Esophagus squamous epithelium (tissue), 4 donors: ENCODE measurements at regions not wholly inside any gene's neighbourhood (a gene's known extent, or its start where the extent isn't known, plus 50 kb on each side); places are given as distances from the start of the nearest gene placed in this dataset.

Experiments
- POLR2A ChIP-seq, 4 donors: fragments of 450-650 bp; IDR thresholded peaks; one replicate each; pipeline ENCODE4 v1.6.1; 2017; ENCODE audit warnings: antibody characterized with exemption in 4 of 4, mild to moderate bottlenecking in 4 of 4, moderate library complexity in 3 of 4
- TF ChIP-seq, protein P1 (sequence below), 6 experiments: fragments of 450-650 bp in 4 of 6; fragments of 200-600 bp in 2 of 6; sonication (generic) in 2 of 6; IDR thresholded peaks; one replicate each; pipeline ENCODE4 v1.5.1; 2016 to 2019; ENCODE audit warnings: antibody characterized with exemption in 6 of 6, mild to moderate bottlenecking in 4 of 6, moderate library complexity in 4 of 6

DNA sequence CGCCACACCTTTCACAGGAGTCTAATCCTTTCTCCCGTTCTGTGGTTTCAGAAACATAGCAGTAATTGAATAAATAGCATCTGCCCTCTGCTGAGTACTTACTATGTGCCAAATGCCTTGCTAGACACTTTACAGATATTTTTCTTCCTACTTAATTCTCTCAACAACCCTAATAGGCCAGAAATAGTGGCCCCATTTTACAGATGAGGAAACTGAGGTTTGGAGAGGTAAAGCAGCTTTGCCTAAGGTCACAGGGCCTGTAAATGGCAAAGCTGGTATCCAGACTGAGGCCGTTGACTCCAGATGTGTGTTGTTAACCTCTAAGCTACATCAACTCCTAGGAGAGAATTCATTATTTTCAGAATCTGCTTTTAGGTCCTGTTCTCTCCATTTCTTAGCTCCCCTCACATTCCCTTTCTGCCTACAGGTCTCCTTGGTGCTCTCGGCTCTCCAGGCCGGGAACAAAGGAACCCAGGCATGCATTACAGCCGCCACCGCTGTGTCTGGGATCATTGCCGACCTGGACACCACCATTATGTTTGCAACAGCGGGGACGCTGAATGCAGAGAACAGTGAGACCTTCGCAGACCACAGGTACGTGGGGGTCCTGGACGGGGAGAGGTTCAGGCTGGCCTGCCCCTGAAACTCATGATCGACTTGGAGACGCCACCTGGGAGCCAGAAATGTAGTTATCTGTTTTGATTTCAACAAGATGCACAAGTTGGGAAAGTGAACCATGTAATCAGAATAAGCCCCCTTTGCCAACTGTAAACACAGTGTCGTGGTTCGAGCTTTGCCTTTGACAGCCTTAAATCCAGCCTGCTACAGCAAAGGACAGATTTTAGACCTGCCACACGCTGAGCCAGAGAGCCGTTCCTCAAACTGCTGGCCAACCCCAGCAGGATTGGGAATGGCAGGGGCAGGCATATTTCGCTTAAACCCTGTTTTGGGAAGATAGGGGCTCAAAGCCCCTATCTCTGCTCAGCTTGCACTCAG lies 246.5 kb upstream of the TPM1 start:
- TF ChIP-seq, protein P1, sequence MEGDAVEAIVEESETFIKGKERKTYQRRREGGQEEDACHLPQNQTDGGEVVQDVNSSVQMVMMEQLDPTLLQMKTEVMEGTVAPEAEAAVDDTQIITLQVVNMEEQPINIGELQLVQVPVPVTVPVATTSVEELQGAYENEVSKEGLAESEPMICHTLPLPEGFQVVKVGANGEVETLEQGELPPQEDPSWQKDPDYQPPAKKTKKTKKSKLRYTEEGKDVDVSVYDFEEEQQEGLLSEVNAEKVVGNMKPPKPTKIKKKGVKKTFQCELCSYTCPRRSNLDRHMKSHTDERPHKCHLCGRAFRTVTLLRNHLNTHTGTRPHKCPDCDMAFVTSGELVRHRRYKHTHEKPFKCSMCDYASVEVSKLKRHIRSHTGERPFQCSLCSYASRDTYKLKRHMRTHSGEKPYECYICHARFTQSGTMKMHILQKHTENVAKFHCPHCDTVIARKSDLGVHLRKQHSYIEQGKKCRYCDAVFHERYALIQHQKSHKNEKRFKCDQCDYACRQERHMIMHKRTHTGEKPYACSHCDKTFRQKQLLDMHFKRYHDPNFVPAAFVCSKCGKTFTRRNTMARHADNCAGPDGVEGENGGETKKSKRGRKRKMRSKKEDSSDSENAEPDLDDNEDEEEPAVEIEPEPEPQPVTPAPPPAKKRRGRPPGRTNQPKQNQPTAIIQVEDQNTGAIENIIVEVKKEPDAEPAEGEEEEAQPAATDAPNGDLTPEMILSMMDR (IDR thresholded peaks at IDR 0.05), result no peak
- TF ChIP-seq POLR2A (IDR thresholded peaks at IDR 0.05), result no peak
